Right lobe of liver (tissue), 6 donors: ENCODE measurements at regions not wholly inside any gene's neighbourhood (a gene's known extent, or its start where the extent isn't known, plus 50 kb on each side); places are given as distances from the start of the nearest gene placed in this dataset.
"Not testable (repeated sequence)": the region's sequence is repeated elsewhere in the genome, so short reads cannot be mapped to it uniquely, and the experiment has no call there.

ENCODE experiments used
- ATAC-seq, 4 donors: fragments of 200-7000 bp; cut with Tn5 transposase; one replicate each; pipeline ENCODE4 v1.9.1; 2020; ENCODE audit warnings: mild to moderate bottlenecking in 4 of 4, moderate library complexity in 4 of 4
- DNase-seq, 3 donors: peaks; one replicate each; pipeline ENCODE4 v3.0.0-alpha.2; 2020
- H3K27ac ChIP-seq, 3 donors: fragments of 200-600 bp; one replicate each; pipeline ENCODE4 v1.8.0; 2022
- H3K27me3 ChIP-seq, 2 donors: fragments of 200-600 bp; one replicate each; pipeline ENCODE4 v1.8.0; 2022
- H3K36me3 ChIP-seq, 4 donors: fragments of 200-600 bp; sonication (generic) in 1 of 4; one replicate each; pipeline versions ENCODE4 v1.5.1 to v1.8.0; 2017 to 2022; ENCODE audit warnings: control low read depth in 1 of 4
- H3K4me1 ChIP-seq, 4 donors: fragments of 200-600 bp; sonication (generic) in 1 of 4; one replicate each; pipeline versions ENCODE4 v1.5.1 to v1.8.0; 2017 to 2022; ENCODE audit warnings: control low read depth in 1 of 4
- H3K4me3 ChIP-seq, 3 donors: fragments of 200-600 bp; one replicate each; pipeline ENCODE4 v1.8.0; 2022
- H3K9me3 ChIP-seq, 4 donors: fragments of 200-600 bp; sonication (generic) in 1 of 4; one replicate each; pipeline versions ENCODE4 v1.5.1 to v1.8.0; 2017 to 2022; ENCODE audit warnings: control low read depth in 1 of 4
- CTCF ChIP-seq, 4 donors: fragments of 200-600 bp in 3 of 4; fragments of 450-650 bp in 1 of 4; IDR thresholded peaks; one replicate each; pipeline versions ENCODE4 v1.5.1 to v1.8.0; 2016 to 2022; ENCODE audit warnings: antibody characterized with exemption in 4 of 4, mild to moderate bottlenecking in 2 of 4
- POLR2A ChIP-seq: fragments of 450-650 bp; IDR thresholded peaks from one replicate; pipeline ENCODE4 v1.6.1; 2017; ENCODE audit warnings: antibody characterized with exemption, mild to moderate bottlenecking
- WGBS: methylation state at CpG from one replicate; pipeline ENCODE4 v1.1.6; 2018; ENCODE audit warnings: low coverage, low lambda C conversion rate; ENCODE audit not compliant: insufficient coverage; ENCODE audit errors: missing lambda C conversion rate; 5-methylcytosine and 5-hydroxymethylcytosine counted together
- intact Hi-C, 2 donors: fragments of 100-400 bp; cut with DNase I; formaldehyde crosslinking; loops; one replicate each; pipeline versions ENCODE4 v1.11.2 to v1.14.1; 2022
- donor health status: DM: no; HTN: yes; CAD: no.
- donor health status: DM: no; HTN: no; CAD: no.
- donor health status: DM: no; HTN: no; CAD: no.
- donor health status: DM: no; HTN: yes; CAD: no.
- donor health status: DM: no; HTN: yes; CAD: no.

GRCh38 chr12:116662612-116663144 is 75.2 kb downstream of the SPRING1 start:
- H3K4me1 ChIP-seq, result peaks cover 0 to 40% (median 16%) of the 10 kb centered on the region in 4 donors
- peak overlapping the region in 2 of 3 donors; percentile 38 to 60 for H3K27ac ChIP-seq
- no peaks in the 10 kb centered on the region for H3K9me3 ChIP-seq
- ATAC-seq, result peak; percentile 74 to 88 (median 86)
- no peak for TF ChIP-seq POLR2A
- no peak for TF ChIP-seq CTCF (IDR thresholded peaks at IDR 0.05)
- H3K36me3 ChIP-seq, result no peaks in the 10 kb centered on the region
- intact Hi-C loops, result no loop called here
- DNase-seq, result peak; percentile 76 to 94 (median 93)
- 12% methylated on average over 7 of the region's 21 CpGs for WGBS
- peak overlapping the region in 2 of 3 donors; percentile 27 to 42 for H3K4me3 ChIP-seq
- no peaks in the 10 kb centered on the region for H3K27me3 ChIP-seq

- H3K27me3 ChIP-seq, result no peaks in the 10 kb centered on the region
- intact Hi-C loops, result no loop called here
- H3K4me3 ChIP-seq, result no peak overlapping the region
- no peak for DNase-seq
- no peak for ATAC-seq
- H3K36me3 ChIP-seq, result no peaks in the 10 kb centered on the region
- TF ChIP-seq CTCF (IDR thresholded peaks at IDR 0.05), result no peak
- no peak overlapping the region for H3K27ac ChIP-seq
- WGBS, result 91% methylated on average over 14 of the region's 18 CpGs
- peaks cover 0 to 40% (median 16%) of the 10 kb centered on the region in 4 donors for H3K4me1 ChIP-seq
- no peaks in the 10 kb centered on the region for H3K9me3 ChIP-seq
These were observed 76.5 kb downstream of the SPRING1 start for GRCh38 chr12:116661341-116661740.

DNA sequence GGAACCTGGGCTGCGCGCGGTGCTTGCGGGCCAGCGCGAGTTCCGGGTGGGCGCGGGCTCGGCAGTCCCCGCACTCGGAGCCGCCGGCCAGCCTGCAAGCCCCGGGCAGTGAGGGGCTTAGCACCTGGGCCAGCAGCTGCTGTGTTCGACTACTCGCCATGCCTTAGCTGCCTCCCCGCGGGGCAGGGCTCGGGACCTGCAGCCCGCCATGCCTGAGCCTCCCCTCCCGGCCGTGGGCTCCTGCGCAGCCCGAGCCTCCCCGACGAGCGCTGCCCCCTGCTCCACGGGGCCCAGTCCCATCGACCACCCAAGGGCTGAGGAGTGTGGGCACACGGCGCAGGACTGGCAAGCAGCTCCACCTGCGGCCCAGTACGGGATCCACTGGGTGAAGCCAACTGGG is 77.1 kb downstream of the SPRING1 start:
- H3K4me3 ChIP-seq, H3K27me3 ChIP-seq, intact Hi-C loops, H3K9me3 ChIP-seq, H3K27ac ChIP-seq, H3K36me3 ChIP-seq, DNase-seq, ATAC-seq: not testable (repeated sequence)
- WGBS, result 80% methylated on average over 1 of the region's 34 CpGs
- peaks cover 0 to 40% (median 16%) of the 10 kb centered on the region in 4 donors for H3K4me1 ChIP-seq

DNA sequence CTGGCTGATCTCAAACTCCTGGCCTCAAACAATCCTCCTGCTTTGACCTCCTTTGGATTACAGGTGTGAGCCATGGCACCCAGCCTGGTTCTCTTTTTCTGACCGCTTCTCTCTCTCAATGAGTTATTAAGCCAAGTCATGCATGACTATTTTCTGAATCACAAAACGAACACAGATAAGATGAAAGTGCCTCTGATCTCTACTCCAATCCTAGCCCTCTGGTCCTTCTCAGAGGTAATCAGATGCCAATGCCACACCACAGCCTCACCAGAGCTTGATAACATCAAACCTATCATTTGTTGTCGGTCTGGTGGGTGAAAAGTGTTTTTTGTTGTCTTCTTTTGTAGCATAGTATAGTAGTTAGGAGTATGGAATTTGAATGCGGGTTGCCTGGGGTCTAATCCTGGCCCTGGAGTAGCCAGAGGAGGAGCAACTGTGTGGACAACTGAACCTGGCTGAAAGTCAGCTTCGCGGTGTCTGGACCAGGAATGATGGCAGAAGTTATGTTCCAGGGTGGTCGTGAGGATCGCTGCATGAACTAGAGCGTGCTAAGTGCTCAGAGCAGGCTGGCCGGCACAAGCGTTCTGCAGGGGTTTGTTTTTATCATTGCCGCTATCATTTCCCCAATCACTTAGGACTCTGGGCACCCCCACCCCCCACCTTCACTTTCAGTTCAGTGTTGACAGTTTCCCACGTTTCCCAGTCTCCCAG is 77.9 kb downstream of the SPRING1 start:
- WGBS, result 47% methylated on average over 4 of the region's 13 CpGs
- ATAC-seq (no peak), DNase-seq (no peak)
- TF ChIP-seq POLR2A (no peak), CTCF (IDR thresholded peaks at IDR 0.05) (no peak)
- Histone ChIP-seq H3K36me3 (no peaks in the 10 kb centered on the region), H3K27me3 (no peaks in the 10 kb centered on the region), H3K9me3 (no peaks in the 10 kb centered on the region), H3K4me1 (peaks cover 0 to 40% (median 16%) of the 10 kb centered on the region in 4 donors), H3K27ac (no peak overlapping the region), H3K4me3 (no peak overlapping the region)
- intact Hi-C loops, result no loop called here

DNA sequence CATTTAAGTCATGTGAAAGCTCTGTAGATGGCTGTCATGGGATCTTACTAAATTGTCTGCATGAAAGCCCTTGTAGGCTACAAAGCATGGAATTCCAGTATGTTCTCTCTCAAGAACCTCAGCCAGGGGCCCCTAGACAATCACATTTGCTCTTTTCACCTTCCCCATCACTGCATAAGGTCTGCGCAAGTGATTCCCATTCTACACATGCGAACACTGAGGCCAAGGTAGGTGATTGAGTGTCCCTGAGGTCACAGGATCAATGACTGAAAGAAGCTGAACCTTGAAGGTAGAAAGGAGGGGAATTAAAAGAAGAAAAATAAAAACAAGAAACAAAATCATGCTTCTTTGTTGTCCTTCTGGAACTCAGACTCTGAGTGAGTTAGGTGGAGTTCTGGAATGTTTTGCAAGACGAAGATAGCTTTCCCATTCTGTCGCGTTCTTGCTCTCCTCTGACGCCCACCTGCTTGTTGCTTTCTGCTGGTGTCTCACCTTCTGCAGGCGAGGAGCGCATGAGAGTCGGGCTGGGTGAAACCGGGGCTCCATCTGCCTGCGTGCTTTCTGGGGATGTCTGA is 79.9 kb downstream of the SPRING1 start:
- Histone ChIP-seq H3K36me3 (no peaks in the 10 kb centered on the region), H3K9me3 (no peaks in the 10 kb centered on the region), H3K27me3 (no peaks in the 10 kb centered on the region), H3K4me3 (peak overlapping the region; percentile 12 to 47 (median 44)), H3K4me1 (peaks cover 0 to 27% (median 10%) of the 10 kb centered on the region in 4 donors), H3K27ac (peak overlapping the region in 2 of 3 donors; percentile 64 to 81)
- ATAC-seq (no peak), DNase-seq (no peak)
- intact Hi-C loops, result no loop called here
- 47% methylated on average over 10 of the region's 11 CpGs for whole genome bisulfite sequencing
- TF ChIP-seq POLR2A (no peak), CTCF (IDR thresholded peaks at IDR 0.05) (no peak)
